Thymus (tissue), 11 donors: ENCODE measurements at regions not wholly inside any gene's neighbourhood (a gene's known extent, or its start where the extent isn't known, plus 50 kb on each side); places are given as distances from the start of the nearest gene placed in this dataset.

ENCODE experiments used
- DNase-seq, 9 donors: peaks; one replicate each; pipeline ENCODE4 v3.0.0-alpha.2; 2013; ENCODE audit warnings: low spot score in 9 of 9, low read depth in 6 of 9, missing footprints in 1 of 9
- H3K27ac ChIP-seq, 2 donors: one replicate each; pipeline ENCODE4 v1.5.1; 2013; ENCODE audit warnings: control low read depth in 1 of 2, low read depth in 1 of 2, low read length in 1 of 2, mild to moderate bottlenecking in 1 of 2, moderate library complexity in 1 of 2
- H3K27me3 ChIP-seq, 2 donors: one replicate each; pipeline ENCODE4 v1.5.1; 2013; ENCODE audit warnings: low read length in 1 of 2; ENCODE audit not compliant: control insufficient read depth in 2 of 2, insufficient read depth in 1 of 2
- H3K36me3 ChIP-seq, 2 donors: one replicate each; pipeline ENCODE4 v1.5.1; 2013; ENCODE audit warnings: low read length in 1 of 2, mild to moderate bottlenecking in 1 of 2, moderate library complexity in 1 of 2; ENCODE audit not compliant: control insufficient read depth in 2 of 2, insufficient read depth in 2 of 2
- H3K4me1 ChIP-seq, 2 donors: one replicate each; pipeline ENCODE4 v1.5.1; 2013; ENCODE audit warnings: low read length in 2 of 2; ENCODE audit not compliant: control insufficient read depth in 2 of 2, insufficient read depth in 2 of 2
- H3K4me3 ChIP-seq, 2 donors: one replicate each; pipeline ENCODE4 v1.5.1; 2013; ENCODE audit warnings: low read length in 2 of 2, control low read depth in 1 of 2, mild to moderate bottlenecking in 1 of 2
- H3K9me3 ChIP-seq, 2 donors: one replicate each; pipeline ENCODE4 v1.5.1; 2013; ENCODE audit warnings: low read length in 1 of 2, mild to moderate bottlenecking in 1 of 2; ENCODE audit not compliant: control insufficient read depth in 2 of 2, insufficient read depth in 1 of 2
- WGBS: extraction: QIAGEN DNeasy Blood & Tissue Kit; methylation state at CpG from one replicate; pipeline ENCODE4 v1.1.7; 2013; 5-methylcytosine and 5-hydroxymethylcytosine counted together
- donor health status: healthy.

DNA sequence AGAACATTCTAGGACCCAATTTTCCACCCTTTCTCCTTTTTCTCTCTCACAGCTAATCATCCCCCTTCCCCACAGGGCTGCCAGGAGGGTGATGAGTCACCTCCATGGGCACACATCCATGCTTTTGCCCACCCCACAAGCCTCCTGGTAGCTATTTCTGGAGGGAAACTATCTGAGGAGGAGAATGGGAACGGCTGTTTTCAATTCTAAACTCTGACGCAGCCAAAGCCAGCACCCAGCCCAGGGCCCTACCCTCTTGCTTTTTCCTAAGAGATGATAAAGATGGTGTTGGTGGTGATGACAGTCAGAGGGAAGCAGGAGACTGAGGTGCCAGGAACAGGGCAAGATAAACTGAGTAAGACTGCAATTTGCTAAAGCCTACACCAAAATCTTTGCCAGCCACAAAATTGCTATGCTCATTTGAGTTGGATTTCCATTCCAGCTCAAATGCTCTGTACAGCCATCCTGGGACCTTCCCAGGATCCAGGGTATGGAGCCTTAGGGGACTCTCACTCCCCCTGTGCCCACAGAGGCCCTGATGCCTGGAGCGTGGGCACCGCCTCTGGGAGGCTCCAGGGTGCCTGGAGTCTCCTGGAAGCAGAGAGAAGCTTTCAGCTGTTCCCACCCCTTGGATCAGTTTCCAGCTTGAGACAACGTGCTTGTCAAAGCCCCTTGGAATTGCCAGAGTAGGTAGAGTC, 62.0 kb upstream of the FZD7 start:
- H3K36me3 ChIP-seq, result no peaks in the 10 kb centered on the region
- 80% methylated on average over 5 of the region's 5 CpGs for WGBS
- no peak overlapping the region for H3K4me3 ChIP-seq
- no peak overlapping the region for H3K27ac ChIP-seq
- DNase-seq, result no peak
- H3K9me3 ChIP-seq, result no peaks in the 10 kb centered on the region
- H3K4me1 ChIP-seq, result no peaks in the 10 kb centered on the region
- H3K27me3 ChIP-seq, result no peaks in the 10 kb centered on the region

- Histone ChIP-seq H3K4me3 (no peak overlapping the region), H3K4me1 (no peaks in the 10 kb centered on the region), H3K9me3 (no peaks in the 10 kb centered on the region), H3K27ac (no peak overlapping the region), H3K36me3 (no peaks in the 10 kb centered on the region), H3K27me3 (no peaks in the 10 kb centered on the region)
- DNase-seq, result no peak
- WGBS, result 94% methylated on average over 10 of the region's 10 CpGs
These were observed 60.9 kb upstream of the FZD7 start for GRCh38 chr2:201972621-201973255.

- Histone ChIP-seq H3K27me3 (no peaks in the 10 kb centered on the region), H3K9me3 (no peaks in the 10 kb centered on the region), H3K27ac (no peak overlapping the region), H3K4me1 (no peaks in the 10 kb centered on the region), H3K4me3 (no peak overlapping the region), H3K36me3 (no peaks in the 10 kb centered on the region)
- WGBS, result 91% methylated on average over 10 of the region's 10 CpGs
- DNase-seq, result no peak
These were observed 60.2 kb upstream of the FZD7 start for GRCh38 chr2:201973305-201973928.

- Histone ChIP-seq H3K4me1 (no peaks in the 10 kb centered on the region), H3K27me3 (no peaks in the 10 kb centered on the region), H3K27ac (no peak overlapping the region), H3K36me3 (no peaks in the 10 kb centered on the region), H3K4me3 (no peak overlapping the region), H3K9me3 (no peaks in the 10 kb centered on the region)
- WGBS, result 90% methylated on average over 12 of the region's 12 CpGs
- no peak for DNase-seq
These were observed 59.2 kb upstream of the FZD7 start for GRCh38 chr2:201974171-201975100.

DNA sequence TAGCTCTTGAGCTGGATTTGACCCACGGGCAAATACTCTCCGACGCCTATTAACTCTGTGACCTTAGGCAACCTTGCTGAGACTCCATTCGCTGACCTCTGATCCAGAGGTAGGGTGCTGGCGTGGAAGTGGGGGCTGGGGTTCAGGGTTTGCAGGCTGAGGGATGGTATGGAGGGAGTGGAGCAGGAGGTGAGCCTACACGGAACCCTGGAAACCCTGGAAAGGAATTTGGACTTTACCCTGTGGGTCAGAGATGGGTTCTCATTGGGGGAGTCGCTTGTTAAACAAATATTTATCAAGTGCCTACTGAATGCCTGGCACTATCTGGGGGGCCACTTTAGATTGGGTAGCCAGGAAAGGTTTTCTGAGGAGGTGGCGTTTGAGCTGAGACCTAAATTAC, 58.2 kb upstream of the FZD7 start:
- no peak overlapping the region for H3K4me3 ChIP-seq
- H3K36me3 ChIP-seq, result no peaks in the 10 kb centered on the region
- no peaks in the 10 kb centered on the region for H3K4me1 ChIP-seq
- DNase-seq, result no peak
- no peak overlapping the region for H3K27ac ChIP-seq
- no peaks in the 10 kb centered on the region for H3K9me3 ChIP-seq
- WGBS, result 97% methylated on average over 8 of the region's 8 CpGs
- no peaks in the 10 kb centered on the region for H3K27me3 ChIP-seq

DNA sequence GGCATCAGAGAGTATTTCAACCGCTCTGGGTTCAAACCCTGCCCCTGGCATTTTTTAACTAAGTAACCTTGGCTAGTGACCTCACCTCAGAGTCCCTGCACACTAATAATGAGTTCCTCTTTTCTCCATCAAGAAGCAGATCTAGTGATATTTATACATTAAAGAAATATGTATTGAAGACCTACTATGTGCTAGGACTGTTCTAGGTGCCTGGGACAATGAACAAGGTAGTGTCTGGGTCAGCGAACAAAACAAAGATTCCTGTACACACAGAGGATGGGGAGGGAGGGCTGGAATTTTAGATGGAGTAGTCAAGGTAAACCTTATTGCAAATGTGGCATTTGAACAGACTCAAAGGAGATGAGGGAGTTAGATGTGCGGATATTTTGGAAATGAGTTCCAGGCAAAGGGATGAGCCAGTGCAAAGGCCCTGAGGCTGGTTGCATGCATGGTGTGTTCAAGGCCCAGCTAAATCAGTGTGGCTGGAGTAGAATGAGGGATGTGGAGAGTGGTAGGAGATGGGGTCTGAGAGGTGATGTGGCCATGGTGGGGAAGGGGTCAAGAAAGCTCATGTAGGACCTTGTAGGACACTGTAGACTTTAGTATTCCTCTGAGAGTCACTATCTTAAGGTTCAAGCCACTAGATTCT, 57.6 kb upstream of the FZD7 start:
- no peaks in the 10 kb centered on the region for H3K9me3 ChIP-seq
- no peaks in the 10 kb centered on the region for H3K4me1 ChIP-seq
- H3K27me3 ChIP-seq, result no peaks in the 10 kb centered on the region
- no peak for DNase-seq
- no peak overlapping the region for H3K27ac ChIP-seq
- H3K4me3 ChIP-seq, result no peak overlapping the region
- WGBS, result 96% methylated on average over 3 of the region's 3 CpGs
- no peaks in the 10 kb centered on the region for H3K36me3 ChIP-seq

- Histone ChIP-seq H3K9me3 (no peaks in the 10 kb centered on the region), H3K27ac (no peak overlapping the region), H3K4me3 (no peak overlapping the region), H3K4me1 (no peaks in the 10 kb centered on the region), H3K36me3 (no peaks in the 10 kb centered on the region), H3K27me3 (no peaks in the 10 kb centered on the region)
- WGBS, result 93% methylated on average over 2 of the region's 2 CpGs
- no peak for DNase-seq
These were observed 56.0 kb upstream of the FZD7 start for GRCh38 chr2:201977651-201978050.

DNA sequence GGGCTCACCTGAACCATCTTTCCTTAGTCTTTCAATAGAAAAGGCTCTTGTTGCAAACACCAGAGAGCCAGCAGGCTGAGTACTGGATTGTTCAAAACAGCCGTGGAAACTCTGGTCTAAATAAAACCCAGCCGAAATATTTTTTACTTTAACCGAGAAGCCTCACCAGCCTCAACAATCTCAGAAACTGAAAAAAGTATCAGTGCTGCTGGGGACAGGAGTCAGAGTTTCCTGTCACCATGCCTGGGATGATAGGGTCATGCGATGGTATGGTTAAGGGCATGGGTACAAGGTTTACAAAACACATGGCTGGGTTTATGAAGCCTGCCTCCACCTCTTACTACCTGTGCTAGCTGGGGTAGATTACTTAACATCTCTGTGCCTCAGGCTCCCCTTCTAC, 55.3 kb upstream of the FZD7 start:
- no peak overlapping the region for H3K27ac ChIP-seq
- H3K27me3 ChIP-seq, result no peaks in the 10 kb centered on the region
- WGBS, result 97% methylated on average over 4 of the region's 4 CpGs
- no peaks in the 10 kb centered on the region for H3K9me3 ChIP-seq
- no peaks in the 10 kb centered on the region for H3K4me1 ChIP-seq
- no peak for DNase-seq
- H3K4me3 ChIP-seq, result no peak overlapping the region
- no peaks in the 10 kb centered on the region for H3K36me3 ChIP-seq
